IMR-90 (cell line): ENCODE measurements at regions not wholly inside any gene's neighbourhood (a gene's known extent, or its start where the extent isn't known, plus 50 kb on each side); places are given as distances from the start of the nearest gene placed in this dataset.

Experiments
- ATAC-seq: fragments of 200-7000 bp; cut with Tn5 transposase; 2 replicates; pipeline ENCODE4 v1.9.1; 2020; ENCODE audit warnings: low read depth, mild to moderate bottlenecking, moderate library complexity
- BruUV-seq: library from RNA; stranded (reverse); fragments of 400-500 nt; replicated peaks from 2 replicates; lab custom pipeline; 2021; lab: Mats Ljungman, UMichigan
- CTCF ChIA-PET: fragments of 300-600 bp; formaldehyde crosslinking; extraction: SDS; loops from one replicate; lab custom pipeline; 2021; ENCODE audit warnings: antibody characterized with exemption; lab: Yijun Ruan, JAX
- POLR2A ChIA-PET: fragments of 300-600 bp; sonication (Branson Sonifier 250); formaldehyde crosslinking; loops from one replicate; lab custom pipeline; 2022; ENCODE audit warnings: antibody characterized with exemption; ENCODE audit not compliant: unreplicated experiment; lab: Charles Lee
- DNase-seq: peaks from one replicate; pipeline ENCODE4 v3.0.0; 2013
- H2AFZ ChIP-seq: replicated peaks from 2 replicates; pipeline ENCODE3; 2013; ENCODE audit warnings: low read length, mild to moderate bottlenecking; ENCODE audit not compliant: poor library complexity
- H2AK5ac ChIP-seq: 2 replicates; pipeline ENCODE4 v1.6.1; 2013; ENCODE audit warnings: low read depth, low read length, inconsistent platforms
- H2AK9ac ChIP-seq: replicated peaks from 2 replicates; pipeline ENCODE3; 2013; ENCODE audit warnings: mild to moderate bottlenecking, low read depth, low read length, moderate library complexity; ENCODE audit not compliant: poor library complexity
- H2BK120ac ChIP-seq: 2 replicates; pipeline ENCODE4 v1.6.1; 2013; ENCODE audit warnings: low read depth, low read length, inconsistent platforms
- H2BK15ac ChIP-seq: 3 replicates; pipeline ENCODE4 v1.6.1; 2013; ENCODE audit warnings: low read depth, low read length, inconsistent platforms
- H2BK20ac ChIP-seq: 2 replicates; pipeline ENCODE4 v1.6.1; 2013; ENCODE audit warnings: low read depth, mild to moderate bottlenecking, inconsistent platforms, low read length, moderate library complexity
- H2BK5ac ChIP-seq: 2 replicates; pipeline ENCODE4 v1.6.1; 2013; ENCODE audit warnings: mild to moderate bottlenecking, low read depth, low read length, inconsistent platforms; ENCODE audit not compliant: poor library complexity, severe bottlenecking
- H3K14ac ChIP-seq: replicated peaks from 2 replicates; pipeline ENCODE4 v1.6.1; 2013; ENCODE audit warnings: low read depth, low read length, inconsistent platforms
- H3K18ac ChIP-seq: 2 replicates; pipeline ENCODE4 v1.6.1; 2013; ENCODE audit warnings: low read depth, low read length, control low read depth
- H3K23ac ChIP-seq: 2 replicates; pipeline ENCODE4 v1.6.1; 2013; ENCODE audit warnings: low read depth, low read length, inconsistent platforms
- H3K27ac ChIP-seq: 2 replicates; pipeline ENCODE4 v1.5.1; 2013; ENCODE audit warnings: mild to moderate bottlenecking, control low read depth, low read length; ENCODE audit not compliant: insufficient read depth
- H3K27me3 ChIP-seq: 2 replicates; pipeline ENCODE4 v1.6.1; 2013; ENCODE audit warnings: low read length; ENCODE audit not compliant: control insufficient read depth, insufficient read depth
- H3K36me3 ChIP-seq: 2 replicates; pipeline ENCODE4 v1.6.1; 2013; ENCODE audit warnings: low read length, mixed read lengths; ENCODE audit not compliant: control insufficient read depth, insufficient read depth
- H3K4ac ChIP-seq: 2 replicates; pipeline ENCODE4 v1.6.1; 2013; ENCODE audit warnings: low read depth, low read length, inconsistent platforms
- H3K4me1 ChIP-seq: 2 replicates; pipeline ENCODE4 v1.6.1; 2013; ENCODE audit warnings: low read length, mixed read lengths; ENCODE audit not compliant: control insufficient read depth, insufficient read depth
- H3K4me2 ChIP-seq: 2 replicates; pipeline ENCODE4 v1.6.1; 2013; ENCODE audit warnings: low read depth, mild to moderate bottlenecking, control low read depth, low read length, moderate library complexity
- H3K4me3 ChIP-seq: 2 replicates; pipeline ENCODE4 v1.5.1; 2013; ENCODE audit warnings: low read depth, mild to moderate bottlenecking, control low read depth, low read length, moderate library complexity; ENCODE audit not compliant: insufficient read depth
- H3K56ac ChIP-seq: 2 replicates; pipeline ENCODE4 v1.6.1; 2013; ENCODE audit warnings: low read length, inconsistent platforms; ENCODE audit not compliant: insufficient read depth; ENCODE audit errors: extremely low read depth
- H3K79me1 ChIP-seq, 2 experiments: 2 replicates each; pipeline ENCODE4 v1.6.1; 2013; ENCODE audit warnings: low read length in 2 of 2, inconsistent platforms in 1 of 2, low read depth in 1 of 2
- H3K9ac ChIP-seq: 2 replicates; pipeline ENCODE4 v1.6.1; 2013; ENCODE audit warnings: low read depth, low read length, control low read depth
- H3K9me1 ChIP-seq: 2 replicates; pipeline ENCODE4 v1.6.1; 2013; ENCODE audit warnings: low read length, inconsistent platforms; ENCODE audit not compliant: insufficient read depth
- H3K9me3 ChIP-seq: 2 replicates; pipeline ENCODE4 v1.6.1; 2013; ENCODE audit warnings: low read length; ENCODE audit not compliant: control insufficient read depth, insufficient read depth
- H4K20me1 ChIP-seq: 2 replicates; pipeline ENCODE4 v1.6.1; 2013; ENCODE audit warnings: low read length, inconsistent platforms; ENCODE audit not compliant: insufficient read depth
- H4K5ac ChIP-seq: 2 replicates; pipeline ENCODE4 v1.6.1; 2013; ENCODE audit warnings: mild to moderate bottlenecking, low read depth, low read length, control low read depth
- H4K8ac ChIP-seq, 2 experiments: 2 replicates each; pipeline ENCODE4 v1.6.1; 2013; ENCODE audit warnings: low read depth in 2 of 2, low read length in 2 of 2, control low read depth in 1 of 2, inconsistent platforms in 1 of 2
- H4K91ac ChIP-seq: 2 replicates; pipeline ENCODE4 v1.6.1; 2013; ENCODE audit warnings: low read depth, low read length, inconsistent platforms; ENCODE audit not compliant: insufficient read depth
- BHLHE40 ChIP-seq: fragments of 150-350 bp; IDR thresholded peaks from 2 replicates; pipeline ENCODE4 v1.6.1; 2016; ENCODE audit warnings: mild to moderate bottlenecking, low read depth, low read length
- CEBPB ChIP-seq: IDR thresholded peaks from 2 replicates; pipeline ENCODE4 v1.6.1; 2012; ENCODE audit warnings: low read depth, low read length, improper control_type of control experiment
- CHD1 ChIP-seq: IDR thresholded peaks from 2 replicates; pipeline ENCODE4 v1.6.1; 2012; ENCODE audit warnings: low read depth, low read length, improper control_type of control experiment
- CTCF ChIP-seq: conservative IDR thresholded peaks from 2 replicates; pipeline ENCODE4 v1.5.1; 2012; ENCODE audit warnings: mild to moderate bottlenecking, low read depth, low read length, improper control_type of control experiment
- ELK1 ChIP-seq: fragments of 150-350 bp; IDR thresholded peaks from 2 replicates; pipeline ENCODE4 v1.6.1; 2016; ENCODE audit warnings: low read depth, mild to moderate bottlenecking, low read length, moderate library complexity, borderline replicate concordance
- FOS ChIP-seq: fragments of 150-350 bp; IDR thresholded peaks from 2 replicates; pipeline ENCODE4 v1.6.1; 2016; ENCODE audit warnings: low read depth, low read length
- MAFK ChIP-seq: IDR thresholded peaks from 2 replicates; pipeline ENCODE4 v1.6.1; 2012; ENCODE audit warnings: low read depth, low read length, improper control_type of control experiment
- MAZ ChIP-seq: IDR thresholded peaks from 2 replicates; pipeline ENCODE4 v1.6.1; 2012; ENCODE audit warnings: low read depth, mild to moderate bottlenecking, low read length, improper control_type of control experiment, moderate library complexity, borderline replicate concordance
- MXI1 ChIP-seq: IDR thresholded peaks from 2 replicates; pipeline ENCODE4 v1.6.1; 2012; ENCODE audit warnings: low read depth, mild to moderate bottlenecking, low read length, moderate library complexity, borderline replicate concordance
- NFE2L2 ChIP-seq: fragments of 150-350 bp; IDR thresholded peaks from 2 replicates; pipeline ENCODE4 v1.6.1; 2016; ENCODE audit warnings: low read depth, mild to moderate bottlenecking, low read length
- POLR2A ChIP-seq: IDR thresholded peaks from 2 replicates; pipeline ENCODE4 v1.6.1; 2012; ENCODE audit warnings: mild to moderate bottlenecking, low read depth, low read length
- RAD21 ChIP-seq: IDR thresholded peaks from 2 replicates; pipeline ENCODE4 v1.6.1; 2012; ENCODE audit warnings: low read length, improper control_type of control experiment
- RCOR1 ChIP-seq: IDR thresholded peaks from 2 replicates; pipeline ENCODE4 v1.6.1; 2012; ENCODE audit warnings: mild to moderate bottlenecking, low read length, improper control_type of control experiment; ENCODE audit not compliant: insufficient replicate concordance
- RFX5 ChIP-seq: IDR thresholded peaks from 2 replicates; pipeline ENCODE4 v1.8.0; 2012; ENCODE audit warnings: low read depth, mild to moderate bottlenecking, low read length, moderate library complexity
- SMC3 ChIP-seq: fragments of 150-350 bp; IDR thresholded peaks from 2 replicates; pipeline ENCODE4 v1.6.1; 2016; ENCODE audit warnings: low read depth, mild to moderate bottlenecking, antibody characterized with exemption, low read length, moderate library complexity
- USF2 ChIP-seq: fragments of 150-350 bp; IDR thresholded peaks from 2 replicates; pipeline ENCODE4 v1.6.1; 2017; ENCODE audit warnings: mild to moderate bottlenecking, antibody characterized with exemption, low read length, low read depth
- WGBS, 2 experiments: methylation state at CpG; one replicate each; pipeline versions ENCODE4 v1.1.5 to v1.1.7; 2013; ENCODE audit warnings: missing lambda C conversion rate in 2 of 2; ENCODE audit not compliant: insufficient read length in 1 of 2; ENCODE audit errors: extremely low coverage in 2 of 2; 5-methylcytosine and 5-hydroxymethylcytosine counted together
- dilution Hi-C: fragments of 300-500 bp; cut with HindIII; formaldehyde crosslinking; loops from one replicate; pipeline ENCODE4 v1.14.3; 2018; ENCODE audit warnings: low sequenced_read_pairs; ENCODE audit not compliant: unreplicated experiment
- in situ Hi-C: fragments of 300-500 bp; cut with MboI; formaldehyde crosslinking; loops from 3 replicates; pipeline ENCODE4 v1.14.3; 2019; ENCODE audit warnings: low sequenced_read_pairs, inconsistent platforms, mixed read lengths
- intact Hi-C: fragments of 100-400 bp; cut with micrococcal nuclease; formaldehyde crosslinking; loops from 2 replicates; pipeline ENCODE4 v1.10.0; 2022

- Histone ChIP-seq H2AK9ac (no peak overlapping the region), H3K9ac (no peak overlapping the region), H3K56ac (no peak overlapping the region), H2BK20ac (no peak overlapping the region), H2AFZ (no peak overlapping the region), H2AK5ac (no peak overlapping the region), H4K91ac (no peak overlapping the region), H3K4me2 (no peak overlapping the region), H3K14ac (no peak overlapping the region), H3K9me1 (no peaks in the 10 kb centered on the region), H2BK5ac (no peak overlapping the region), H3K27me3 (no peaks in the 10 kb centered on the region), H3K27ac (no peak overlapping the region), H3K79me1 (no peaks in the 10 kb centered on the region), H3K23ac (no peak overlapping the region), H2BK15ac (no peak overlapping the region), H3K4me1 (peaks cover 1% of the 10 kb centered on the region; the same call in 1 of the 2 replicates), H4K20me1 (no peaks in the 10 kb centered on the region), H3K9me3 (no peaks in the 10 kb centered on the region), H4K5ac (no peak overlapping the region), H2BK120ac (no peak overlapping the region), H4K8ac (no peak overlapping the region), H3K4me3 (no peak overlapping the region), H3K4ac (no peak overlapping the region), H3K18ac (no peak overlapping the region), H3K36me3 (no peaks in the 10 kb centered on the region)
- ChIA-PET POLR2A (no interaction called here), CTCF (no interaction called here)
- ATAC-seq (no peak), DNase-seq (no peak)
- no CpG with 5 or more reads among the region's 4 CpGs for WGBS, 2 experiments
- intact Hi-C loops (no loop called here), dilution Hi-C loops (no loop called here), in situ Hi-C loops (no loop called here)
- BruUV-seq, result no TSS peak
- TF ChIP-seq FOS (no peak), MAFK (no peak), MAZ (no peak), CHD1 (no peak), BHLHE40 (no peak), CTCF (no peak), MXI1 (no peak), RAD21 (no peak), USF2 (no peak), SMC3 (no peak), ELK1 (no peak), POLR2A (no peak), NFE2L2 (no peak), RFX5 (no peak), CEBPB (no peak), RCOR1 (no peak)
Observed at GRCh38 chr18:28581521-28582071, 404.7 kb upstream of the CDH2 start.
